SJCRH30 (cell line): ENCODE measurements at regions not wholly inside any gene's neighbourhood (a gene's known extent, or its start where the extent isn't known, plus 50 kb on each side); places are given as distances from the start of the nearest gene placed in this dataset.

Experiments used
- DNase-seq, 2 experiments: peaks; one replicate each; pipeline ENCODE4 v3.0.0-alpha.2; 2015 to 2020
- H3K27ac ChIP-seq: fragments of 250-450 bp; sonication (Bioruptor Pico); 2 replicates; pipeline ENCODE4 v1.5.1; 2020; ENCODE audit warnings: mild to moderate bottlenecking, moderate library complexity
- H3K27me3 ChIP-seq: fragments of 250-450 bp; sonication (Bioruptor Pico); 2 replicates; pipeline ENCODE4 v1.5.1; 2020; ENCODE audit warnings: mild to moderate bottlenecking, moderate library complexity
- H3K36me3 ChIP-seq: fragments of 250-450 bp; sonication (Bioruptor Pico); 2 replicates; pipeline ENCODE4 v1.5.1; 2020; ENCODE audit warnings: mild to moderate bottlenecking, moderate library complexity
- H3K4me1 ChIP-seq: fragments of 250-450 bp; sonication (Bioruptor Pico); 2 replicates; pipeline ENCODE4 v1.5.1; 2020; ENCODE audit warnings: mild to moderate bottlenecking, moderate library complexity
- H3K4me3 ChIP-seq: fragments of 250-450 bp; sonication (Bioruptor Pico); 2 replicates; pipeline ENCODE4 v1.5.1; 2020; ENCODE audit warnings: mild to moderate bottlenecking, moderate library complexity
- H3K9me3 ChIP-seq: fragments of 250-450 bp; sonication (Bioruptor Pico); replicated peaks from 2 replicates; pipeline ENCODE4 v1.5.1; 2020; ENCODE audit warnings: mild to moderate bottlenecking, moderate library complexity

DNA sequence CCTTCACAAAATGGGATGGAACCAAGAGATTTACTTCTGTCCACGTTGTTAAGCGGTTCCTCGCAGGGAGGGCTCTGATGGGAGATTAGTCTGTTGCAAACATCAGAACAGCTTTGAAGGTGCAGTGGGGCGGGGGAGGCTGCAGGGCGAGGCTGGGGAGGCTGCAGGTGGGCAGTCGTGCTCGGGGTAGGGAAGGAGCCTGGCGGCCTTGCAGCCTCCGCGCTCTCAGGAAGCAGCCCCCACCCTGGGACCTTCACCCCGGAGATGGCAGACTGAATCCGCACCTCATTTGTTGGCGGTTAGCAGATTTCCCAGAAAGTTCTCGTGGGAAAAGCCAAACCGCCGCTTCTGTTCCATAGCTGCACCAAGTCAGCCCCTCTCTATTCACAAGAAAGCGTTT, 237.3 kb downstream of the BRD1 start:
- no peak overlapping the region for H3K27ac ChIP-seq
- no peaks in the 10 kb centered on the region for H3K4me1 ChIP-seq
- peaks cover 58% of the 10 kb centered on the region for H3K27me3 ChIP-seq
- H3K36me3 ChIP-seq: no peaks in the 10 kb centered on the region
- no peak for DNase-seq
- H3K4me3 ChIP-seq: no peak overlapping the region
- no peaks in the 10 kb centered on the region; the same call in 1 of the 2 replicates for H3K9me3 ChIP-seq

DNA sequence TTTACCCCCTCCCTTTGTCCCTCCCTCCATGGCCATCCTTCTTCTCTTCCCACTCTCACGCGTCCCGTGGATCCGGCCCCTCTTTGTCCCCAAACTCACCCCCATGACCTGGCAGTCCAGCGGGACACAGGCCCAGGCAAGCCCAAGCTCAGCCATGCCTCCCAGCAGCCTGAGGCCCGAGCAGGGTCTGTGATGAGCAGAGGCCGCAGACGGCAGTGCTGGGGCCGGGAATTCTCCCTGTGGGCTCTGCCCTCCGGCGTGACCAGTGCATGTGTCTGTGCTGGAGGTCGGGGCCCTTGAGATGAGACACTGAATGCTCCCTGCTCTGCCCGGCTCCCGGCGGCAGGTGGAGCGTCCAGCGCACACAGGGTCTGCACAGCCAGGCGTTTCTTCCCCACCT, 237.9 kb downstream of the BRD1 start:
- no peak for DNase-seq
- Histone ChIP-seq H3K36me3 (no peaks in the 10 kb centered on the region), H3K4me3 (no peak overlapping the region), H3K4me1 (no peaks in the 10 kb centered on the region), H3K9me3 (no peaks in the 10 kb centered on the region; the same call in 1 of the 2 replicates), H3K27me3 (peaks cover 61% of the 10 kb centered on the region), H3K27ac (no peak overlapping the region)

DNA sequence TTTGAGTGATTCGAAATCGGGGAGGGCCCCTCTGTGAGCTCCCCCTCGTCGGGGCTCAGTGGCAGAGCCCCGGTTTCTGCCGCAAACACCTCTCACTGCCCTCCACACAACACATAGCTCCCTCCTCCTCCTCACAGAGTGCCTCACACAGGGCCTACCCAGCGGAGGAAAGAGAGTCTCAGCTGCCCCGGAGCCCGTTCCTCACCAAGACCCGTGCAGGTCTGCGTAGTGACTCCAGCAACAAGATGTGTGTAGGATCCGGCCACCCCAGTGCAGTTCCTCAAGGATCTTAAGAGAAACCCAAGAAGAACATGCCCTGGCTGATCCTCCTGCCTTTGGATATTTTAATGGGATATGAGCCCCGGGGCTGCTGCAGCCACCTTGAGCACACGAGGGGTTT, 238.4 kb downstream of the BRD1 start:
- no peak overlapping the region for H3K4me3 ChIP-seq
- no peak overlapping the region for H3K27ac ChIP-seq
- H3K27me3 ChIP-seq: peaks cover 61% of the 10 kb centered on the region
- no peaks in the 10 kb centered on the region for H3K4me1 ChIP-seq
- H3K36me3 ChIP-seq: no peaks in the 10 kb centered on the region
- no peak for DNase-seq
- no peaks in the 10 kb centered on the region; the same call in 1 of the 2 replicates for H3K9me3 ChIP-seq

DNA sequence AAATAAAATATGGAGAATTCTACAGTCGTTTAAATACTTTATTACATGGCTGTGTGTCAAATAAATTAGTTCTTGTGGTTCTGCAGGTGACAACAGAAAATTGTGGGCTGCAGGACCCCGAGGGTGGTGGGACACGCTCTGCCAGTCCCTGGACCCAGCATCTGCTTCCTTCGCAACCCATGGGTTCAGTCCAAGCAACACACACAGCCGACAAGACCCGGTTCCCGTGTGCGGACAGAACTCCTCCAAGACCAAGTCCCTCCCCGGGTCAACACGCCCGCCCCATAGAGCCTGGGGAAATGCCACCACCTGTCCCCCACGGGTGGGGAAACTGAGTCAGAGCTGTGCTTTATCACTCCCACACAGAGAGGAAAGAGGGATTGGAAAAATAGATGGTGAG, 238.9 kb downstream of the BRD1 start:
- H3K4me1 ChIP-seq: no peaks in the 10 kb centered on the region
- no peak overlapping the region for H3K27ac ChIP-seq
- H3K27me3 ChIP-seq: peaks cover 62% of the 10 kb centered on the region
- H3K9me3 ChIP-seq: no peaks in the 10 kb centered on the region; the same call in 1 of the 2 replicates
- H3K4me3 ChIP-seq: no peak overlapping the region
- H3K36me3 ChIP-seq: no peaks in the 10 kb centered on the region
- DNase-seq: no peak

DNA sequence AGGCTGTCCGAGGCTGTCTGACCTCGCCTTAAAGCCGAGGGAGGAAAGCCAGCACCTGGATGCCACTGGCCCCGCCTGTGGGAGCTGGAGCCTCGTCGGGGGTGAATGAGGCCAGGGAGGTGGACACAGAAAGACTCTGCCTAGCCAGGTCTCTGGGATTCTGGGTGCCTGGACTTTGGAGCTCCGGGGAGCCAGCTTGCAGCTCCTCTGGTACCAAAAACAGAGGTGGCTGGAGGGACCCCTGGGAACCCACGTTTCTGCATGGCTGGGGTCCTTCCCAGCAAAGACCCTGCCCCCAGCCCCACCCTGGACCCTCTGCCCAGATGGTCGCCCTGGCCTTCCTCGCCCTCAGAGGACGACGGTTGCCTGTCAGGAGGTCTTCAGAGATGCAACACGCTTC, 239.7 kb downstream of the BRD1 start:
- Histone ChIP-seq H3K27ac (no peak overlapping the region), H3K36me3 (no peaks in the 10 kb centered on the region), H3K4me3 (no peak overlapping the region), H3K27me3 (peaks cover 69% of the 10 kb centered on the region), H3K9me3 (no peaks in the 10 kb centered on the region; the same call in 1 of the 2 replicates), H3K4me1 (no peaks in the 10 kb centered on the region)
- DNase-seq: no peak

DNA sequence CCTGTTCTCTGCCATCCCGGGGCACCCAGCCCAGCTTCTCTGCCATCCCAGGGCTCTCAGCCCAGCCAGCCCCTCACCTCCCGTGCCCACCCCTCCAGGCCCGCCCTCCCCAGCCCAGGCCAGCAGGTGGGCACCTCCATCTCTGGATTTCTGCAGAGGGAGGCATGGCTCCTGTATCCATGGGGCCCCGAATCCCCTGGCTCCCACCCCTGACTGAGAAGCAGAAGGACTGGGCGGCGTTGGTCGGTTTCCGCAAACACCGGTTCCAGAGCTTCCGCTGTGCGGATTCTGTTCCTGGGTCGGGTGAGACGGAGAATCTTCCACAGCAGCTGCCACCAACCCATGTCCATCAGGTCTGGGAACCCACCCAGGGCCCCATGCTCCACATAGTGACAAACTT, 240.3 kb downstream of the BRD1 start:
- Histone ChIP-seq H3K4me1 (no peaks in the 10 kb centered on the region), H3K27me3 (peaks cover 65% of the 10 kb centered on the region), H3K9me3 (no peaks in the 10 kb centered on the region; the same call in 1 of the 2 replicates), H3K36me3 (no peaks in the 10 kb centered on the region), H3K4me3 (no peak overlapping the region), H3K27ac (no peak overlapping the region)
- DNase-seq: no peak

DNA sequence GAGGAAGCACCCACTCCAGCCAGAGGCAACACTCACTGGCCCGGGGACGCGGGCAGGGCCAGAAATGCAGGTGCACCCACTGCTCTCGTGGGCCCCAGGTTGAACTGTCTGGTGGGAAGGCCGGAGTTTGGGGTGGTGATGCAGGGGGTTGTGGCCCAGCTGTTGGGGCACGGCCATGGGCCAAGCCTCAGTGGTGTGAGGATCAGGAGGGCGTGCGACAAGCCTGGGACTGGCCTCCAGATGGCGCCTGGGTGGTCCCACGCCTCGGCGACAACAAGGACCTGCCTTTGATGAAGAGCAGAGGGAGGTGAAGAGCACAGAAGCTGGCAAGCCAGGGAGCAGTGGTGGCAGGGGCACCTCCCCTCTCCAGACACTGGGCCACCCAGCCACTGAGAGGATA, 240.8 kb downstream of the BRD1 start:
- Histone ChIP-seq H3K4me3 (no peak overlapping the region), H3K27me3 (peaks cover 60% of the 10 kb centered on the region), H3K36me3 (no peaks in the 10 kb centered on the region), H3K27ac (no peak overlapping the region), H3K9me3 (no peaks in the 10 kb centered on the region; the same call in 1 of the 2 replicates), H3K4me1 (no peaks in the 10 kb centered on the region)
- no peak for DNase-seq

DNA sequence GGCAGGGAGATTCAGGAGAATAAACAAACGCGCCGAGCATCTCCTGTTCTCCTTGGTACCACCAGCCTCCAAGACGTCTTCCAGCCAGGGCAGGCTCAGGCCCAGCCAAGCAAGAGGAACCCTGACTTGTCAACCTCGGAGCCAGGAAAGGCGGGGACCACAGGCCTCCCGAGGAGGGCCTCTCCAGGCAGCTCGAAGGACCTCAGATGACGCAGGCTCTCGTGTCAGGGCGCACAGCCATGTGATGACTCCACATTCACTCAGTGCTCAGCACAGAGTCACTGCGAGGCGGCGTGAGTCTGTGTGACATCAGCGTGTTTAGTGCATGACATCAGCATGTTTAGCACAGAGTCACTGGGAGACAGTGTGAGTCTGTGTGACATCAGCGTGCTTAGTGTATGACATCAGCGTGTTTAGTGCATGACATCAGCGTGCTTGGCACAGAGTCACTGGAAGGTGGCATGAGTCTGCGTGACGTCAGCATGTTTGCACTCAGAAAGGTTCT, 241.4 kb downstream of the BRD1 start:
- Histone ChIP-seq H3K27me3 (peaks cover 56% of the 10 kb centered on the region), H3K36me3 (no peaks in the 10 kb centered on the region), H3K4me3 (no peak overlapping the region), H3K27ac (no peak overlapping the region), H3K9me3 (no peaks in the 10 kb centered on the region), H3K4me1 (no peaks in the 10 kb centered on the region)
- DNase-seq: peak in 1 of 2 experiments; percentile 20

DNA sequence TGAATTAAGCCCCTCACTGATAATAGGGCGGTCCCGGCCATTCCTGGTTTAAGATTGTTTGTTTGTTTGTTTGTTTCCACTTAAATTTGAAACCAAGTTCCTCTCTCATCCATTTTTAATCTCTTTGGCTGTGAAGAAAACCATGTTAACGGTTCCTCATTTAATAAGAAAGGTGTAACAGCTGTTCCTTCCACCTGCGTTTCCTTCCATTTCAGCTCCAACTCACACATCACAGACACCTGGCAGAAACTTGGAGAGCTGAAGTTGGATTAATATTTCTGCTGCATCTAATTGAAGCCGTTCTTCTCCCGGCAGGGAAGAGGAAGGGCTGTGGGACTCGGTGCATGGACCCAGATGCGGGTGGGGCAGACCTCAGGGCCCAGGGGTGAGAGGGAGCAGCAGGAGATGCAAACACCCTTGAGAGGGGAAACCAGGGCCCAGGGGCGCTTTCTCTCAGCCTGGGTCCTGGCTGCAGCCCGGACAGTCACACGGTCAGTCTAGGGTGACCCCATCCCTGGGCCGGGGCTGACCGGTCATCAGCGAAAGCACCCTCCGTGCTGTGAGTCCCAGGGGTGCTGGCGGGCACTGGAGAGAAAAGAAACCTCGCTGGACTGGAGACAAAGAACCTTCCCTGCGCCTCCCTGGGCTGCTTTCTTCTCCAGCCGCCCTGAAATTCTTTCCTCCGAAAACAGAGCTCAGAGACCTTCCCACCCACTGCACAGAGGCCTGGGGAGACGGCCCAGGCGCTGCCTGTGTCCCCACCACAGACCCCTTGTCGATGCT, 242.0 kb downstream of the BRD1 start:
- peaks cover 49% of the 10 kb centered on the region for H3K27me3 ChIP-seq
- DNase-seq: no peak
- no peaks in the 10 kb centered on the region for H3K4me1 ChIP-seq
- no peaks in the 10 kb centered on the region for H3K36me3 ChIP-seq
- H3K9me3 ChIP-seq: no peaks in the 10 kb centered on the region; the same call in 1 of the 2 replicates
- H3K27ac ChIP-seq: no peak overlapping the region
- H3K4me3 ChIP-seq: no peak overlapping the region

DNA sequence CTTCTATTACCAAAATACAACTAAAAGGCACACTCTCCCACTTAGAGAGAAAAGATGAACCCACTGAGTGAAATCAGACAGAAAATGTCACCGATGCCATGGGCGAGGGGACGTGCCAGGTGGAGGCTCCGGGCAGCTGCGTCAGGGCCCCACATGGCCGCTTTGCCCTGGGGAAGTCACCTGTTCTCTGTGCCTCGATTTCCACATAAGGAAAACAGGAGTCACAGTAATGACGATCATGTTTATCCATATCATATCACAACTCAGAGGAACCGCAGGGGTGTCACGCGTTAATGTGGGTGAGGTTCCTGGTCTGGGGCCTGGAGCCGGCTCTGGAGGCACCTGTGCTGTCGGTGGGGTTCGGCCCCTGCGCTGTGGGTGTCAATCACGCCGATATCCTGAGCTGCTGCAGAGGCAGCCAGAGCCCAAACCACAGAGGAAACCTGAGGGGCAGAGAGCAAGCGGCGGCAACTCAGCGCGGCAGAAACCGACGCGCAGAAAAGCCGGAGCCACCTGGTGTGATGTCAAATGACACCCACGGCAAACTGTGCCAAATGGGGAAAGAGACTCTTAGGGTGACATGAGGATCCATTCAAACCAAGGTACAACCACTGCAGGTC, 243.7 kb downstream of the BRD1 start:
- Histone ChIP-seq H3K4me1 (no peaks in the 10 kb centered on the region), H3K9me3 (no peaks in the 10 kb centered on the region; the same call in 1 of the 2 replicates), H3K27ac (no peak overlapping the region), H3K4me3 (no peak overlapping the region), H3K36me3 (no peaks in the 10 kb centered on the region), H3K27me3 (peaks cover 34% of the 10 kb centered on the region)
- DNase-seq: no peak

DNA sequence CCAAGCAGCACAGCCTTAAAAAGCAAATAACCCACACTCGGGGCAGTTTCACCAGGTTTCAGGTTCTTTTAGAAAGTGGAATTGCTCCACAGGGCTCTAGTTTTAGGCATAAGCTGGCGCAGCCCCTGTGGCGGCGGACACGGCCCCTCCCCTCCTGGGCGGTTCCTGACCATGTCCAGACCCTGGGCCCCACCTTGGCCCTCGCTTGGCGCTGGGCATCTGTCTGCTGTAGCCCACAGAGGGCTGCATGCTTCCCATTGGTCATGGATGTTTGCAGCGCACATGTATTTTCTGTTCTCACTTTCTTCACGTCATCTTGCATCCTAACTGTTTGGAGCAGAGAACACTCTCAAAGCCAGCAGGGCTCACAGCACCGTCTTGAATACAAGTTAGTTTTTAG, 244.3 kb downstream of the BRD1 start:
- Histone ChIP-seq H3K27me3 (peaks cover 30% of the 10 kb centered on the region), H3K9me3 (no peaks in the 10 kb centered on the region; the same call in 1 of the 2 replicates), H3K4me1 (no peaks in the 10 kb centered on the region), H3K36me3 (no peaks in the 10 kb centered on the region), H3K4me3 (no peak overlapping the region), H3K27ac (no peak overlapping the region)
- DNase-seq: no peak

DNA sequence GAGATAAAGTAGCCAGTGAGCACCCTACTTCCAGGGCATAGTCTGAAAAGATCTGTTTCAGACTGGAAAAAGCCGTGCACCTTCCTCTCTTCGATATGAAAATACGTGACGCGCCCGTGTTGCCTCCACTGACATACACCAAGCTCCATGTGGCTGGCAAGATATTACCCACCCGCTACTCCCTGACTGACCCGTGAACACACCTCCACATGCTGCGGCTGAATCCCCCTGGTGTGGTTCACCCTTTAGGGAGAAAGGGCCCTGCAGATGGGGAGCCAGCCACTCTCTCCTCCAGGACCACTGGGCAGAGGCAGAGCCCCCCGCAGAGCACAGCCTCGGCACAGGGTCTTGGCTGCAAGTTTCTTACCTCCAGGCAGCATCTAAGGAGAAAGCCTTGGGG, 245.0 kb downstream of the BRD1 start:
- Histone ChIP-seq H3K27me3 (peaks cover 23% of the 10 kb centered on the region), H3K4me1 (no peaks in the 10 kb centered on the region), H3K36me3 (no peaks in the 10 kb centered on the region), H3K9me3 (no peaks in the 10 kb centered on the region; the same call in 1 of the 2 replicates), H3K27ac (no peak overlapping the region), H3K4me3 (no peak overlapping the region)
- no peak for DNase-seq

DNA sequence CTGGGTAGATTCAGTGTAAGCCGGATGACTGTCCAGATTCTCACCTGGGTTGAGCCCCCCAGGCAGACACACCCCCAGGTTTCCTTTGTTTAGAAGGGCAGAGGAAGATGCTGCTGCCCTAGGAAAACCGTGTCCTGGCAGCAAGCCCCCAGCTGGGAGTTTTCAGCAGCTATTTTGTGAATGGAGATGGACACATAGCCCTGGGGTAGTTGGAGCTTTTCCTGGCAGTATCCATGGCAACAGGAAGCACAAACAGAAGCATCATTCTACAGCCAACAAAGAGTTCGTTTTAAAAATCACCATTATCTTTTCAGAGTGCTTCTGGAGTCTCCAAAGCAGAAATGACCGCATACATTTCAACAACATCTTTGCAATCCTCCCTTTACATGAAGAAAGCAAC, 245.5 kb downstream of the BRD1 start:
- no peaks in the 10 kb centered on the region for H3K36me3 ChIP-seq
- H3K27me3 ChIP-seq: peaks cover 25% of the 10 kb centered on the region
- H3K4me3 ChIP-seq: no peak overlapping the region
- H3K4me1 ChIP-seq: no peaks in the 10 kb centered on the region
- H3K9me3 ChIP-seq: no peaks in the 10 kb centered on the region; the same call in 1 of the 2 replicates
- H3K27ac ChIP-seq: no peak overlapping the region
- no peak for DNase-seq

DNA sequence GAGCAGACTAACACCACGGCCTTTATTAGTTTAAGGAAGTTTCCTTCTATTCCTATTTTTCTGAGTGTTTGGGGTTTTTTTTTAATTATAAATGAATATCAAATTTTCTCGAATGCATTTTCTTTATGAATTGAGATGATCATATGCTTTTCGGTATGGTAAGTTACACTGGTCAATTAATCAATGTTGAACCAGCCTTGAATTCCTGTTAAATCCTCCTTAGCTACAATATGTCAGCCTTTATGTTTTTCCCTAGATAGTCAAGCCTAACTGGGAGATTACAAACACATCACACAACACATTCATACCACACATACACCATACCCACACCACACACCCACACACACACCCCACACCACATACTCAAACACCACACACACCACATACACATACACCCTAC, 247.6 kb downstream of the BRD1 start:
- Histone ChIP-seq H3K9me3 (no peaks in the 10 kb centered on the region; the same call in 1 of the 2 replicates), H3K27ac (no peak overlapping the region), H3K4me1 (no peaks in the 10 kb centered on the region), H3K4me3 (no peak overlapping the region), H3K36me3 (no peaks in the 10 kb centered on the region), H3K27me3 (peaks cover 26% of the 10 kb centered on the region)
- no peak for DNase-seq
